ENCODE measurements at regions not wholly inside any gene's neighbourhood (a gene's known extent, or its start where the extent isn't known, plus 50 kb on each side); places are given as distances from the start of the nearest gene placed in this dataset.

DNA sequence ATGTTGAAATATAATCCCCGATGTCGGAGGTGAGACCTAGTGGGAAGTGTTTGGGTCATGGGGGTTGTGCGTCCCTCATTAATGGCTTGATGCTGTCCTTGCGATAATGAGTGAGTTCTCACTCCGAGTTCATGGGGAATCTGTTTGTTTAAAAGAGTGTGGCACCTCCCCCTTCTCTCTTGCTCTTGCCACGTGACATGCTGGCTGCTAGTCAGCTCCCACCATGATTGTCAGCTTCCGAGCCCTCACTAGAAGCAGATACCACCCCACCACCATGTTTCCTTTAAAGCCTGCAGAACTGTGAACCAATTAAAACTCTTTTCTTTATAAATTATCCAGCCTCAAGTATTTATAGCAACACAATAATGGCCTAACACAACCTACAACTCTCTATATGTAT is 166.3 kb upstream of the MBNL1 start:
- H3K4me2 ChIP-seq = no peak overlapping the region
- no peak for TF ChIP-seq Cebpa-rat (IDR thresholded peaks at IDR 0.05)

DNA sequence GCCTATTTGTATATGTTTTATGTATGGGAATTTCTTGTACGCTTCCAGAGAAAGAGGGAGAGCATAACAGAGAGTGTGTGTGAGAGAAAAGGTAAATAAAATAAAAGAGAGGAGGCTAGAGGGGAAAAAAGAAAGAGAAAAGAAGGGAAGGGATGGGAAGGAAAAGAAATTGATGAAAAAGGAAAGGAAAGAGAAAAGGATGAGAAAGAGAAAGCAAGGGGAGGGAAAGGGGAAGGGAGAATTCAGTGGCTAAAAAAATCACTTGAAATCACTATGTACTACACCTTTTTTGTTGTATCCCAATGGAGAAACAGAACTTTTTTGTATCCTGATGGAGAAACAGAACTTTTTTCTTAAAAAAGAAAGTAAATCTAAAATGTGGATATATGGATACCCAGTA is 165.5 kb upstream of the MBNL1 start:
- Histone ChIP-seq H3K4me1 (peaks cover 0 to 14% (median 0%) of the 10 kb centered on the region in 10 experiments; a peak in 7 of 20 replicates), H4K20me1 (no peaks in the 10 kb centered on the region), H3K4me2 (no peak overlapping the region), H3K9ac (no peak overlapping the region), H3K9me3 (replicated peaks in 1 of 11) (no peaks in the 10 kb centered on the region), H3K27ac (no peak overlapping the region), H3K4me3 (no peak overlapping the region), H3K36me3 (no peaks in the 10 kb centered on the region), H3K27me3 (no peaks in the 10 kb centered on the region)
- TF ChIP-seq Cebpa-rat (IDR thresholded peaks at IDR 0.05) = no peak

More for the DNA sequence above, 166.3 kb upstream of the MBNL1 start:
- H4K20me1 ChIP-seq = no peaks in the 10 kb centered on the region
- H3K4me3 ChIP-seq = no peak overlapping the region
- H3K27ac ChIP-seq = no peak overlapping the region
- H3K4me1 ChIP-seq = peaks cover 0 to 14% (median 0%) of the 10 kb centered on the region in 10 experiments; a peak in 7 of 20 replicates
- no peaks in the 10 kb centered on the region for H3K27me3 ChIP-seq
- H3K9ac ChIP-seq = no peak overlapping the region
- H3K9me3 ChIP-seq (replicated peaks in 1 of 11) = no peaks in the 10 kb centered on the region
- no peaks in the 10 kb centered on the region for H3K36me3 ChIP-seq

DNA sequence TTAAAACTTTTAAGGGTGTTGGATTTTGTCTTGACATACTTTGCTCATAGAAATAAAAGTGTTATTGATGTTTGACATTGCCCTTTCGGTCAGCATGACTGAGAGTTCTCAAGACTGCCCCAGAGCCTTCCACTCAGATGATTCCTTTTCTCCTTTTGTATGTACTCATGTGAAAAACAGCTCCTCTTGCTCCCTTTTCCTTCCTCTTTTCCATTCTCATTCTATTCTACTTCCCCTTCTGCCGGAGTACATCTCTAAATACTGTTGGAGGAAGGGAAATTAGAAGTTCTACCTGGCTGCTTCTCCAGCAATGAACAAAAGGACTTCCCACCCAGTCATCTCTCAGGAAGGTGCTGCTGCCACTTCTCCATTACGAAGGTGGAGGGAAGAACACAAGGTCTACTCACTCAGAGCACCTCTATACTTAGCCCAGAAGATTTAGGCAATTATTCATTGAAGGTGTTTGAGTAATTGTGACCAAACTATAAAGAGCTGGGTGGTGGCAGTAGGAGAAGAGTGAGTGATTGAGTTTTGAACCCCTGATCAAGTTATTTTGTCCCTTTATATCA is 163.8 kb upstream of the MBNL1 start:
- Histone ChIP-seq H3K36me3 (no peaks in the 10 kb centered on the region), H3K27ac (no peak overlapping the region), H4K20me1 (no peaks in the 10 kb centered on the region), H3K4me2 (0 out of 22 replicates have a peak overlapping the region, but pooled peaks of 1 of the 11 experiments have one; percentile 46), H3K4me1 (peaks cover 0 to 14% (median 0%) of the 10 kb centered on the region in 10 experiments; a peak in 7 of 20 replicates), H3K4me3 (no peak overlapping the region), H3K9me3 (replicated peaks in 1 of 11) (no peaks in the 10 kb centered on the region), H3K9ac (no peak overlapping the region), H3K27me3 (no peaks in the 10 kb centered on the region)
- no peak for TF ChIP-seq Cebpa-rat (IDR thresholded peaks at IDR 0.05)

DNA sequence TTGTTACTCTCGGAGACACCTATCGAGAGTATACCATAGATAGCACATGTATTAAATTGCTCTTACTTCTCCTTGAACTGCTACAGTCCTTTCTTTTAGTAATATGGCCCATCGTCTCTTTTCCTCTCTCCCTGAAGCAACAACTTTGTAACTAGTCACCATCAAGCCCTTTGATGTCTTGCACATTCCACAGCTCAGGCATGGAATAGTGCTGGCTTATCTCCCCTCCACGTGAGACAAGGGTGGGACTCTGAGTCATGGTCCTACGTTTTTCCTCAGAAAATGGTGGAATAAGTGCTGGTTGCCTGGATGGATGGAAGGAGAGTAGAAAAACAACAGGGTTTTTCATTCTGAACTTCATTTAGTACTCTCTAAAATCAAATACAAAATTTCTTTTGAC is 163.3 kb upstream of the MBNL1 start:
- H3K4me3 ChIP-seq = no peak overlapping the region
- no peak overlapping the region for H3K4me2 ChIP-seq
- TF ChIP-seq Cebpa-rat (IDR thresholded peaks at IDR 0.05) = no peak
- no peak overlapping the region for H3K27ac ChIP-seq
- H3K36me3 ChIP-seq = no peaks in the 10 kb centered on the region
- no peak overlapping the region for H3K9ac ChIP-seq
- H3K4me1 ChIP-seq = peaks cover 0 to 14% (median 0%) of the 10 kb centered on the region in 10 experiments; a peak in 7 of 20 replicates
- H3K27me3 ChIP-seq = no peaks in the 10 kb centered on the region
- no peaks in the 10 kb centered on the region for H4K20me1 ChIP-seq
- no peaks in the 10 kb centered on the region for H3K9me3 ChIP-seq (replicated peaks in 1 of 11)

DNA sequence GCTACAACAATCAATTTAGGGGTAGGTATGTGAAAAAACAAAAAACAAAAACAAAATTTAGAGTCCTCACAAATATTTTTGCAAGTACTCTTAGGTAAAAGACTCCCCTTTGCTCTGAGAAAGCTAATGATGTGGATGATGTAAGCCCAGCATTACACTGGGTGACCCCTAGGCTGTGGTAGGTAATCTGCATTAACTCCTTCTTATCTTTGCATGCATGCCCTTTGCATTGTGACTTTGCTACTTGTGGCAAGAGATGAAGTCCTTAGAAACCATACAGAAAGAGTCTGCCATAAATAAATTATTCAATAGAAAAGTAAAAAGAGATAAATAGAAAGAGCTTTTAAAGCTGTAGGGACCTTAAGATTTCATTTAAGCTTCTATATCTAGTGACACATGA is 159.7 kb upstream of the MBNL1 start:
- Histone ChIP-seq H3K9ac (no peak overlapping the region), H3K4me2 (no peak overlapping the region), H3K4me1 (peaks cover 0 to 13% (median 0%) of the 10 kb centered on the region in 10 experiments; a peak in 7 of 20 replicates), H3K4me3 (no peak overlapping the region), H4K20me1 (no peaks in the 10 kb centered on the region), H3K27ac (no peak overlapping the region), H3K27me3 (no peaks in the 10 kb centered on the region), H3K36me3 (no peaks in the 10 kb centered on the region), H3K9me3 (replicated peaks in 1 of 11) (no peaks in the 10 kb centered on the region)
- TF ChIP-seq Cebpa-rat (IDR thresholded peaks at IDR 0.05) = no peak

GRCh38 chr3:152113413-152113812 is 155.3 kb upstream of the MBNL1 start:
- no peaks in the 10 kb centered on the region for H3K36me3 ChIP-seq
- no peak overlapping the region for H3K4me2 ChIP-seq
- no peak overlapping the region for H3K9ac ChIP-seq
- no peak overlapping the region for H3K27ac ChIP-seq
- H3K9me3 ChIP-seq (replicated peaks in 1 of 11) = no peaks in the 10 kb centered on the region
- no peaks in the 10 kb centered on the region for H3K4me1 ChIP-seq
- H3K4me3 ChIP-seq = no peak overlapping the region
- no peak for TF ChIP-seq Cebpa-rat (IDR thresholded peaks at IDR 0.05)
- H4K20me1 ChIP-seq = no peaks in the 10 kb centered on the region
- H3K27me3 ChIP-seq = no peaks in the 10 kb centered on the region

DNA sequence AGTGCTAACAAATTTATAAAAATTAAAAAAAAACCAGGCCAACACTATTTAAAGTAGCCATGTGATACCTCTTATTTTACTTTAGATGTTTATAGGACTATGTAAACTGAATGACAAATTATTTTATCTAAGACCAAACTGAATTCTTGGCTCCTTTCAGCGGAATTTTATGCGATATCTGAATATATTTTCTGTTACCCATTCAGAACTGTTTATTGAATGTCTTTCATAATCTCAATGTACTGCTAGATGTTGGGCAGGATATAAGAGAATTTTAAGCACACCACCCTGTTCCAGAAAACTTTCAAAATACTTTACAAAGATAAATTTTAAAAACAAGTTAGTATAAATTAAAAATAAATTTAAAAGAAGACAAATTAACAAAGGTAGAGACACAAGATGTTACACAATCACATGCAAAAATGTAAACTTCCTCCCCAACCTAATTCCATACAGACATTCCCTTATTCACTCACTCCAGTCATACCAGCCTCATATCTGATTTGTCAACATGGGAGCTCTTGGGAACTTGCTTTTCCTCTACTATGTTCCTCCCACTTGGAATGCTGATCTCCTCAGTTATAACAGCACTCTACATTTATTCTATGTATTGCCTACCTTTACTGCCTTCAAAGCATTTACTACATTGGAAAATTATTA is 154.6 kb upstream of the MBNL1 start:
- 0 out of 22 replicates have a peak, but pooled peaks of 1 of the 11 experiments have one; percentile 9 for TF ChIP-seq Cebpa-rat (IDR thresholded peaks at IDR 0.05)
- Histone ChIP-seq H3K4me1 (no peaks in the 10 kb centered on the region), H3K36me3 (no peaks in the 10 kb centered on the region), H3K9ac (no peak overlapping the region), H4K20me1 (no peaks in the 10 kb centered on the region), H3K4me3 (no peak overlapping the region), H3K9me3 (replicated peaks in 1 of 11) (no peaks in the 10 kb centered on the region), H3K27ac (no peak overlapping the region), H3K27me3 (no peaks in the 10 kb centered on the region), H3K4me2 (no peak overlapping the region)

GRCh38 chr3:152120601-152121269 is 148.0 kb upstream of the MBNL1 start:
- H3K27me3 ChIP-seq = no peaks in the 10 kb centered on the region
- H3K27ac ChIP-seq = no peak overlapping the region
- H3K9me3 ChIP-seq (replicated peaks in 1 of 11) = no peaks in the 10 kb centered on the region
- no peaks in the 10 kb centered on the region for H4K20me1 ChIP-seq
- TF ChIP-seq Cebpa-rat (IDR thresholded peaks at IDR 0.05) = 0 out of 22 replicates have a peak, but pooled peaks of 1 of the 11 experiments have one; percentile 38
- H3K4me3 ChIP-seq = no peak overlapping the region
- no peaks in the 10 kb centered on the region for H3K36me3 ChIP-seq
- H3K9ac ChIP-seq = no peak overlapping the region
- H3K4me2 ChIP-seq = no peak overlapping the region
- no peaks in the 10 kb centered on the region for H3K4me1 ChIP-seq

- no peak for TF ChIP-seq Cebpa-rat (IDR thresholded peaks at IDR 0.05)
- Histone ChIP-seq H3K4me2 (no peak overlapping the region), H3K36me3 (no peaks in the 10 kb centered on the region), H3K27me3 (no peaks in the 10 kb centered on the region), H3K4me1 (no peaks in the 10 kb centered on the region), H3K9ac (no peak overlapping the region), H3K4me3 (no peak overlapping the region), H3K27ac (no peak overlapping the region), H4K20me1 (no peaks in the 10 kb centered on the region), H3K9me3 (replicated peaks in 1 of 11) (no peaks in the 10 kb centered on the region)
Measured at GRCh38 chr3:152121270-152121636, 147.5 kb upstream of the MBNL1 start.
